Neural progenitor cell (in vitro differentiated cells): ENCODE measurements at regions not wholly inside any gene's neighbourhood (a gene's known extent, or its start where the extent isn't known, plus 50 kb on each side); places are given as distances from the start of the nearest gene placed in this dataset.

Experiments
- DNase-seq: peaks from one replicate; pipeline ENCODE4 v3.0.0-alpha.2; 2016; ENCODE audit warnings: low spot score
- H2AFZ ChIP-seq: fragments of 200-600 bp; sonication (generic); replicated peaks from 2 replicates; pipeline ENCODE4 v1.6.1; 2016; ENCODE audit warnings: antibody characterized with exemption
- H3F3A ChIP-seq: fragments of 200-600 bp; sonication (generic); 2 replicates; pipeline ENCODE4 v1.6.1; 2016; ENCODE audit warnings: antibody characterized with exemption, low read depth
- H3K27ac ChIP-seq: fragments of 200-600 bp; sonication (generic); 2 replicates; pipeline ENCODE4 v1.5.1; 2016; ENCODE audit warnings: mild to moderate bottlenecking
- H3K27me3 ChIP-seq: fragments of 200-600 bp; sonication (generic); 2 replicates; pipeline ENCODE4 v1.6.1; 2016; ENCODE audit warnings: mild to moderate bottlenecking, moderate library complexity
- H3K36me3 ChIP-seq: fragments of 200-600 bp; sonication (generic); 2 replicates; pipeline ENCODE4 v1.5.1; 2016
- H3K4me1 ChIP-seq: fragments of 200-600 bp; sonication (generic); 2 replicates; pipeline ENCODE4 v1.6.1; 2016; ENCODE audit warnings: mixed run types
- H3K4me2 ChIP-seq: fragments of 200-600 bp; sonication (generic); 2 replicates; pipeline ENCODE4 v1.6.1; 2016
- H3K4me3 ChIP-seq: fragments of 200-600 bp; sonication (generic); 2 replicates; pipeline ENCODE4 v1.5.1; 2016
- H3K79me2 ChIP-seq: fragments of 200-600 bp; sonication (generic); 2 replicates; pipeline ENCODE4 v1.6.1; 2016; ENCODE audit warnings: low read depth
- H3K9ac ChIP-seq: fragments of 200-600 bp; sonication (generic); 2 replicates; pipeline ENCODE4 v1.6.1; 2016
- H3K9me3 ChIP-seq: fragments of 200-600 bp; sonication (generic); 2 replicates; pipeline ENCODE4 v1.5.1; 2016; ENCODE audit warnings: low read depth
- H4K20me1 ChIP-seq: fragments of 200-600 bp; sonication (generic); 2 replicates; pipeline ENCODE4 v1.6.1; 2016; ENCODE audit warnings: low read depth
- H3K27ac Mint-ChIP-seq: 3 replicates; pipeline ENCODE4 v1.8.0; 2021; ENCODE audit warnings: mixed read lengths
- H3K27me3 Mint-ChIP-seq: 2 replicates; pipeline ENCODE4 v1.8.0; 2022; ENCODE audit warnings: low read depth, mild to moderate bottlenecking, inconsistent platforms, moderate library complexity, mixed read lengths; ENCODE audit not compliant: insufficient read depth
- H3K36me3 Mint-ChIP-seq: 3 replicates; pipeline ENCODE4 v1.8.0; 2021; ENCODE audit warnings: mixed read lengths
- H3K4me1 Mint-ChIP-seq: 3 replicates; pipeline ENCODE4 v1.8.0; 2021; ENCODE audit warnings: mixed read lengths
- H3K4me3 Mint-ChIP-seq: 3 replicates; pipeline ENCODE4 v1.8.0; 2021; ENCODE audit warnings: mild to moderate bottlenecking, moderate library complexity, mixed read lengths
- H3K9me3 Mint-ChIP-seq: 3 replicates; pipeline ENCODE4 v1.8.0; 2020; ENCODE audit warnings: mixed read lengths
- EZH2 ChIP-seq: fragments of 200-600 bp; sonication (generic); IDR thresholded peaks from 2 replicates; pipeline ENCODE4 v1.6.1; 2017; ENCODE audit warnings: antibody characterized with exemption, mild to moderate bottlenecking, moderate library complexity
- EZH2phosphoT487 ChIP-seq: fragments of 200-600 bp; sonication (generic); IDR thresholded peaks from 2 replicates; pipeline ENCODE4 v1.6.1; 2017; ENCODE audit warnings: antibody characterized with exemption
- TF ChIP-seq, protein P1 (sequence below): fragments of 200-600 bp; sonication (generic); IDR thresholded peaks from 2 replicates; pipeline ENCODE4 v1.5.1; 2017; ENCODE audit warnings: antibody characterized with exemption, mild to moderate bottlenecking

DNA sequence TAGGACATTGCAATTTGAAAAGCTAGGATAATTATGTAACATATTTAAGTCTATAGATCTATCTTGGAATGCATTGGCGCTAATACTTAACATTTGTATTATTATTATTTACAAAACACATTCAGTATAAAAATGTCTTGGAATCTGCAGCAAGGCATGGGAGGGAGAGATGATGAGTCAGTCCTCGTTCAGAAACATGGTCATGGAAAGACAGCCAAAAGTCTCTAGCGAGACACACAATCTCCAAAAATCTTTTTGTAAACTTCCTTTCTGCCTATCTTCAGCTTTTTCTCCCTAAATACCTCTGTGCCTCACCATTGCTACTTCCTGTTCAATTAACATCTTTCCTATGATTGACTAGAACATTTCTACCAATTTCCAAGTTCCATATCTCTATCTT, 188.4 kb upstream of the CACNA2D1 start:
- Mint-ChIP-seq H3K27ac (no peak overlapping the region), H3K36me3 (no peaks in the 10 kb centered on the region), H3K4me1 (no peaks in the 10 kb centered on the region), H3K4me3 (no peak overlapping the region), H3K27me3 (no peaks in the 10 kb centered on the region), H3K9me3 (peaks cover 2% of the 10 kb centered on the region)
- DNase-seq: no peak
- Histone ChIP-seq H3K9ac (no peak overlapping the region), H3F3A (no peaks in the 10 kb centered on the region), H3K4me1 (no peaks in the 10 kb centered on the region), H3K9me3 (no peaks in the 10 kb centered on the region), H3K27me3 (no peaks in the 10 kb centered on the region), H4K20me1 (no peaks in the 10 kb centered on the region), H3K36me3 (no peaks in the 10 kb centered on the region), H3K4me3 (no peak overlapping the region), H3K4me2 (no peak overlapping the region), H3K27ac (no peak overlapping the region), H2AFZ (no peak overlapping the region), H3K79me2 (no peaks in the 10 kb centered on the region)
- TF ChIP-seq, protein P1, sequence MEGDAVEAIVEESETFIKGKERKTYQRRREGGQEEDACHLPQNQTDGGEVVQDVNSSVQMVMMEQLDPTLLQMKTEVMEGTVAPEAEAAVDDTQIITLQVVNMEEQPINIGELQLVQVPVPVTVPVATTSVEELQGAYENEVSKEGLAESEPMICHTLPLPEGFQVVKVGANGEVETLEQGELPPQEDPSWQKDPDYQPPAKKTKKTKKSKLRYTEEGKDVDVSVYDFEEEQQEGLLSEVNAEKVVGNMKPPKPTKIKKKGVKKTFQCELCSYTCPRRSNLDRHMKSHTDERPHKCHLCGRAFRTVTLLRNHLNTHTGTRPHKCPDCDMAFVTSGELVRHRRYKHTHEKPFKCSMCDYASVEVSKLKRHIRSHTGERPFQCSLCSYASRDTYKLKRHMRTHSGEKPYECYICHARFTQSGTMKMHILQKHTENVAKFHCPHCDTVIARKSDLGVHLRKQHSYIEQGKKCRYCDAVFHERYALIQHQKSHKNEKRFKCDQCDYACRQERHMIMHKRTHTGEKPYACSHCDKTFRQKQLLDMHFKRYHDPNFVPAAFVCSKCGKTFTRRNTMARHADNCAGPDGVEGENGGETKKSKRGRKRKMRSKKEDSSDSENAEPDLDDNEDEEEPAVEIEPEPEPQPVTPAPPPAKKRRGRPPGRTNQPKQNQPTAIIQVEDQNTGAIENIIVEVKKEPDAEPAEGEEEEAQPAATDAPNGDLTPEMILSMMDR: no peak
- TF ChIP-seq EZH2: no peak
- TF ChIP-seq EZH2phosphoT487: no peak

DNA sequence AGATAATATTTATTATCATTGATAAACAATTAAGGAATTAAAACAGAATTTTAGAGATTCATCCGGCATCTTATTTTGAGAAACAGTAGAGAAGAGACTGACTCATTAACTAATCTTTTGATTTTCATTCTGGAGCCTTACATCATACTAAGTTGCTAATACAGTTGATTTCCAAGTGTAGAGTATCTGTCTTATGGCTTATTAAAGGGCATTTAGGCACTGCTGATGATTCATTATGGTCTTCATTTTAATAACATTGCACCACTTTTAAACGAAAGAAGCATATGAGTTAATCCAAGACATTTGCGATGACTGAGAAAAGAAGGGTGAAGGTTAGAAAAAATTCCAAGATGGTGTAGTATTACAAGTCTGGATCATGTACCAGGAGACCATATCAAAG, 186.0 kb upstream of the CACNA2D1 start:
- TF ChIP-seq EZH2phosphoT487: no peak
- TF ChIP-seq EZH2: no peak
- TF ChIP-seq, protein P1: no peak

DNA sequence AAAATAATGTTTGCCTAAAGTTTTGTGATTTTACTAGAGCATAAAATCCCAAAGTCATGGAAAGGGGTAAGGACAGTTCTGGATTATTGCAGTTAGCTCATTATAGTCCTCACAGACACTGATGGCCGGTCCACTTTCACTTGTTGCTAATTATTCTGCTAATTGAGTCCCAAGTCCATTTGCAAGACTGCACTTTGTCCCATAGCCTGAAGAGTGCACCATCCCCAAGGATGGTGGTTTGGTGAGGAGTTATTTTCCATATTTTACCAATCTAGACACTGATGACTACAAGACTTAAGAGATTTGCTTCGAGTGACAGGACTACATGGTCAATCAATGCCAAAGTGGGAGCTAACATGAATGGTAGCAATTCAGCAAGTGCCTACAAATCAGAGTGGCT, 181.8 kb upstream of the CACNA2D1 start:
- H3K4me2 ChIP-seq: no peak overlapping the region
- H3K27me3 ChIP-seq: no peaks in the 10 kb centered on the region
- Mint-ChIP-seq H3K27ac (no peak overlapping the region), H3K36me3 (no peaks in the 10 kb centered on the region), H3K4me3 (no peak overlapping the region), H3K9me3 (no peaks in the 10 kb centered on the region), H3K4me1 (no peaks in the 10 kb centered on the region), H3K27me3 (no peaks in the 10 kb centered on the region)
- H3K36me3 ChIP-seq: no peaks in the 10 kb centered on the region
- H3K4me3 ChIP-seq: no peak overlapping the region
- TF ChIP-seq EZH2 (no peak), EZH2phosphoT487 (no peak)
- TF ChIP-seq, protein P1: no peak
- no peak overlapping the region for H2AFZ ChIP-seq
- no peaks in the 10 kb centered on the region for H3K9me3 ChIP-seq
- no peaks in the 10 kb centered on the region for H3K79me2 ChIP-seq
- no peak overlapping the region for H3K9ac ChIP-seq
- no peaks in the 10 kb centered on the region for H3F3A ChIP-seq
- H3K4me1 ChIP-seq: no peaks in the 10 kb centered on the region
- H4K20me1 ChIP-seq: no peaks in the 10 kb centered on the region
- no peak for DNase-seq
- no peak overlapping the region for H3K27ac ChIP-seq

More for the DNA sequence above, 186.0 kb upstream of the CACNA2D1 start:
- H3K9me3 ChIP-seq: no peaks in the 10 kb centered on the region
- no peaks in the 10 kb centered on the region for H3K9me3 Mint-ChIP-seq
- no peaks in the 10 kb centered on the region for H3K27me3 Mint-ChIP-seq
- no peaks in the 10 kb centered on the region for H4K20me1 ChIP-seq
- no peak overlapping the region for H3K4me2 ChIP-seq
- no peak overlapping the region for H3K4me3 ChIP-seq
- H3K79me2 ChIP-seq: no peaks in the 10 kb centered on the region
- H3K4me3 Mint-ChIP-seq: no peak overlapping the region
- no peak for DNase-seq
- H3K27me3 ChIP-seq: no peaks in the 10 kb centered on the region
- H3K4me1 ChIP-seq: no peaks in the 10 kb centered on the region
- H3K36me3 Mint-ChIP-seq: no peaks in the 10 kb centered on the region
- no peak overlapping the region for H2AFZ ChIP-seq
- no peaks in the 10 kb centered on the region for H3K36me3 ChIP-seq
- no peak overlapping the region for H3K9ac ChIP-seq
- H3K4me1 Mint-ChIP-seq: no peaks in the 10 kb centered on the region
- H3F3A ChIP-seq: no peaks in the 10 kb centered on the region
- H3K27ac ChIP-seq: no peak overlapping the region
- no peak overlapping the region for H3K27ac Mint-ChIP-seq

DNA sequence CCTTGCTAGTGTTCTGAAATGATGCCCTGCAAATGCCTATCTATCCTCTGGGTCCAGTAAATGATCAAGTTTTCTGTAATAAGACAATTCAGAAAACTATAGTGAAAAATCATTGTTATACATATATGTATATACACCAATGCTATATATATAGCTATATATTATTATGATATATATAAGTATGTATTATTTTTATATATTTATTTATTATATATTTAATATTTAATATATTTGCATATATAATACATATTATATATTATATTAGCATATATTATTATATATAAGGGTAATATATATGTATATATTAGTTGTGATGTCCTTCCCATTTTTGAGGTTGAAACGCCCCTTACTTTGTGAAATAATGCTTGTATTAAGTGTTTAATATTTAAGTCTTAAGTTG, 181.4 kb upstream of the CACNA2D1 start:
- Mint-ChIP-seq H3K9me3 (no peaks in the 10 kb centered on the region), H3K27me3 (no peaks in the 10 kb centered on the region), H3K4me1 (no peaks in the 10 kb centered on the region), H3K36me3 (no peaks in the 10 kb centered on the region), H3K4me3 (no peak overlapping the region), H3K27ac (no peak overlapping the region)
- Histone ChIP-seq H3K27ac (no peak overlapping the region), H3K4me1 (no peaks in the 10 kb centered on the region), H3K9ac (no peak overlapping the region), H3K36me3 (no peaks in the 10 kb centered on the region), H4K20me1 (no peaks in the 10 kb centered on the region), H3K9me3 (no peaks in the 10 kb centered on the region), H3K79me2 (no peaks in the 10 kb centered on the region), H3K4me3 (no peak overlapping the region), H3K4me2 (no peak overlapping the region), H3F3A (no peaks in the 10 kb centered on the region), H2AFZ (no peak overlapping the region), H3K27me3 (no peaks in the 10 kb centered on the region)
- DNase-seq: no peak
- TF ChIP-seq EZH2 (no peak), EZH2phosphoT487 (no peak)
- TF ChIP-seq, protein P1: no peak
